ENCODE measurements at regions not wholly inside any gene's neighbourhood (a gene's known extent, or its start where the extent isn't known, plus 50 kb on each side); places are given as distances from the start of the nearest gene placed in this dataset.

- TF ChIP-seq POLR2AphosphoS5 (IDR thresholded peaks at IDR 0.05; ENCODE audit: low read depth, low read length), result no peak
- TF ChIP-seq POLR2A (IDR thresholded peaks at IDR 0.05; ENCODE audit: low read depth, low read length), result no peak
- TF ChIP-seq TAF1 (IDR thresholded peaks at IDR 0.05; ENCODE audit: low read depth, low read length), result no peak
- no peak for TF ChIP-seq POU2F2 (IDR thresholded peaks at IDR 0.05; ENCODE audit: low read depth, low read length)
- no peak for TF ChIP-seq SPI1 (IDR thresholded peaks at IDR 0.05; ENCODE audit: low read depth, low read length)
- no peak for TF ChIP-seq PAX5 (IDR thresholded peaks at IDR 0.05; ENCODE audit: insufficient read depth, low read length, severe bottlenecking)
Measured at GRCh38 chr2:129080715-129081476, 762.2 kb upstream of the HS6ST1 start.
